H1 (cell line): ENCODE measurements at regions not wholly inside any gene's neighbourhood (a gene's known extent, or its start where the extent isn't known, plus 50 kb on each side); places are given as distances from the start of the nearest gene placed in this dataset.
"Not testable (repeated sequence)": the region's sequence is repeated elsewhere in the genome, so short reads cannot be mapped to it uniquely, and the experiment has no call there.

Experiments
- CTCF ChIA-PET: fragments of 300-600 bp; sonication (Branson Sonifier 250); formaldehyde crosslinking; loops from one replicate; lab custom pipeline; 2021; ENCODE audit not compliant: partially characterized antibody; lab: Charles Lee
- POLR2A ChIA-PET: fragments of 300-600 bp; sonication (Branson Sonifier 250); formaldehyde crosslinking; loops from one replicate; lab custom pipeline; 2021; ENCODE audit warnings: inconsistent platforms; ENCODE audit not compliant: partially characterized antibody; lab: Charles Lee
- DNase-seq, 2 experiments: peaks; one replicate each; pipeline versions ENCODE4 v3.0.0 to v3.0.0-alpha.2; 2010 to 2022; ENCODE audit warnings: low spot score in 2 of 2, low read depth in 1 of 2, mixed read lengths in 1 of 2
- FAIRE-seq: peaks from 2 replicates; lab custom pipeline; 2011; peaks lifted over from hg19 to GRCh38; lab: Jason Lieb, UNC
- H2AFZ ChIP-seq: 2 replicates; pipeline ENCODE4 v1.8.1; 2012; ENCODE audit warnings: low read length, inconsistent platforms
- H2AK5ac ChIP-seq: 2 replicates; pipeline ENCODE4 v1.6.1; 2013; ENCODE audit warnings: low read depth, low read length
- H2BK120ac ChIP-seq: replicated peaks from 2 replicates; pipeline ENCODE3; 2013; ENCODE audit warnings: low read depth, low read length, inconsistent platforms
- H2BK12ac ChIP-seq: 2 replicates; pipeline ENCODE4 v1.6.1; 2013; ENCODE audit warnings: low read depth, low read length
- H2BK15ac ChIP-seq: 2 replicates; pipeline ENCODE4 v1.6.1; 2013; ENCODE audit warnings: low read length
- H2BK20ac ChIP-seq: 2 replicates; pipeline ENCODE4 v1.6.1; 2013; ENCODE audit warnings: low read length
- H2BK5ac ChIP-seq: 2 replicates; pipeline ENCODE4 v1.6.1; 2013; ENCODE audit warnings: low read depth, low read length
- H3K14ac ChIP-seq: 2 replicates; pipeline ENCODE4 v1.6.1; 2013; ENCODE audit warnings: inconsistent platforms; ENCODE audit not compliant: insufficient read length
- H3K18ac ChIP-seq: 2 replicates; pipeline ENCODE4 v1.6.1; 2013; ENCODE audit warnings: low read length; ENCODE audit errors: extremely low read depth
- H3K23ac ChIP-seq: 2 replicates; pipeline ENCODE4 v1.6.1; 2013; ENCODE audit warnings: inconsistent platforms; ENCODE audit not compliant: insufficient read length
- H3K23me2 ChIP-seq: 2 replicates; pipeline ENCODE4 v1.6.1; 2013; ENCODE audit warnings: low read depth, low read length
- H3K27ac ChIP-seq: 2 replicates; pipeline ENCODE4 v1.6.1; 2011; ENCODE audit warnings: low read depth, low read length, inconsistent platforms
- H3K27me3 ChIP-seq, 4 experiments: replicated peaks in 1 of 4; 1 replicate in 1 of 4; 2 replicates in 3 of 4; pipeline versions ENCODE4 v1.6.1 to v1.8.1; 2011 to 2013; ENCODE audit warnings: low read length in 3 of 4, mild to moderate bottlenecking in 3 of 4, inconsistent platforms in 2 of 4, mixed read lengths in 2 of 4, moderate library complexity in 1 of 4; ENCODE audit not compliant: control insufficient read depth in 3 of 4, insufficient read depth in 3 of 4; ENCODE audit errors: extremely low read depth in 1 of 4
- H3K36me3 ChIP-seq, 4 experiments: 2 replicates each; pipeline versions ENCODE4 v1.6.1 to v1.8.1; 2011 to 2013; ENCODE audit warnings: mild to moderate bottlenecking in 4 of 4, low read length in 3 of 4, moderate library complexity in 2 of 4, control low read depth in 1 of 4, inconsistent platforms in 1 of 4; ENCODE audit not compliant: insufficient read depth in 4 of 4, control insufficient read depth in 2 of 4
- H3K4ac ChIP-seq: replicated peaks from 2 replicates; pipeline ENCODE3; 2013; ENCODE audit warnings: low read length, low read depth, mixed read lengths, inconsistent platforms; ENCODE audit not compliant: insufficient read length
- H3K4me1 ChIP-seq, 4 experiments: replicated peaks in 1 of 4; 1 replicate in 1 of 4; 2 replicates in 3 of 4; pipeline versions ENCODE4 v1.6.1 to v1.8.1; 2011 to 2013; ENCODE audit warnings: low read length in 3 of 4, inconsistent platforms in 2 of 4, mixed read lengths in 1 of 4; ENCODE audit not compliant: insufficient read depth in 4 of 4, control insufficient read depth in 3 of 4
- H3K4me2 ChIP-seq, 2 experiments: 2 replicates each; pipeline versions ENCODE4 v1.6.1 to v1.8.1; 2011 to 2013; ENCODE audit warnings: low read depth in 2 of 2, low read length in 2 of 2, control low read depth in 1 of 2, inconsistent platforms in 1 of 2, mild to moderate bottlenecking in 1 of 2; ENCODE audit not compliant: insufficient read depth in 1 of 2
- H3K4me3 ChIP-seq, 4 experiments: fragments of 200-600, 300-600 bp in 1 of 4; sonication (generic), shearing (Covaris generic), sonication (Bioruptor Twin) in 1 of 4; 2 replicates each; pipeline versions ENCODE4 v1.5.1 to v1.8.1; 2011 to 2016; ENCODE audit warnings: low read length in 4 of 4, low read depth in 3 of 4, control low read depth in 2 of 4, inconsistent platforms in 2 of 4, mild to moderate bottlenecking in 2 of 4, mixed read lengths in 1 of 4, moderate library complexity in 1 of 4; ENCODE audit not compliant: insufficient read depth in 2 of 4; ENCODE audit errors: extremely low read depth in 1 of 4
- H3K56ac ChIP-seq: replicated peaks from 2 replicates; pipeline ENCODE3; 2013; ENCODE audit warnings: low read depth, mild to moderate bottlenecking, mixed read lengths, low read length, inconsistent platforms; ENCODE audit not compliant: insufficient read length
- H3K79me1 ChIP-seq: 2 replicates; pipeline ENCODE4 v1.6.1; 2013; ENCODE audit warnings: low read depth, low read length, control low read depth
- H3K79me2 ChIP-seq, 2 experiments: 2 replicates each; pipeline versions ENCODE4 v1.6.1 to v1.8.1; 2012 to 2013; ENCODE audit warnings: low read length in 2 of 2, mild to moderate bottlenecking in 2 of 2, inconsistent platforms in 1 of 2; ENCODE audit not compliant: insufficient read depth in 2 of 2, control insufficient read depth in 1 of 2
- H3K9ac ChIP-seq, 4 experiments: replicated peaks in 1 of 4; 1 replicate in 1 of 4; 2 replicates in 3 of 4; pipeline versions ENCODE4 v1.6.1 to v1.8.1; 2011 to 2013; ENCODE audit warnings: low read depth in 3 of 4, low read length in 3 of 4, control low read depth in 2 of 4, mild to moderate bottlenecking in 2 of 4, moderate library complexity in 2 of 4, inconsistent platforms in 1 of 4; ENCODE audit errors: extremely low read depth in 1 of 4
- H3K9me3 ChIP-seq, 2 experiments: 2 replicates each; pipeline versions ENCODE4 v1.6.1 to v1.8.1; 2012 to 2013; ENCODE audit warnings: mild to moderate bottlenecking in 2 of 2, moderate library complexity in 2 of 2, control low read depth in 1 of 2, inconsistent platforms in 1 of 2, low read depth in 1 of 2, low read length in 1 of 2, mixed read lengths in 1 of 2; ENCODE audit not compliant: insufficient read depth in 2 of 2
- H4K20me1 ChIP-seq, 2 experiments: replicated peaks in 1 of 2; 2 replicates each; pipeline versions ENCODE3 to v1.8.1; 2011 to 2013; ENCODE audit warnings: inconsistent platforms in 2 of 2, low read length in 2 of 2, mild to moderate bottlenecking in 1 of 2; ENCODE audit not compliant: insufficient read depth in 2 of 2, control insufficient read depth in 1 of 2
- H4K5ac ChIP-seq: 2 replicates; pipeline ENCODE4 v1.6.1; 2013; ENCODE audit warnings: low read length, low read depth, mixed read lengths, inconsistent platforms; ENCODE audit not compliant: insufficient read length
- H4K8ac ChIP-seq: 2 replicates; pipeline ENCODE4 v1.8.0; 2013; ENCODE audit warnings: mild to moderate bottlenecking, moderate library complexity, low read length, inconsistent platforms; ENCODE audit not compliant: insufficient read depth; ENCODE audit errors: extremely low read depth
- H4K91ac ChIP-seq: replicated peaks from 2 replicates; pipeline ENCODE3; 2013; ENCODE audit warnings: low read length, mixed read lengths, inconsistent platforms; ENCODE audit not compliant: insufficient read length
- whole genome bisulfite sequencing, 2 experiments: shearing (Covaris generic) in 1 of 2; methylation state at CpG; one replicate each; pipeline versions ENCODE4 v1.1.6 to v1.1.7; 2013 to 2015; ENCODE audit warnings: low lambda C conversion rate in 2 of 2, mixed read lengths in 2 of 2, inconsistent platforms in 1 of 2, low coverage in 1 of 2, missing lambda C conversion rate in 1 of 2; ENCODE audit not compliant: insufficient replicate concordance in 2 of 2, insufficient coverage in 1 of 2, insufficient read length in 1 of 2; ENCODE audit errors: extremely low coverage in 1 of 2, missing lambda C conversion rate in 1 of 2; 5-methylcytosine and 5-hydroxymethylcytosine counted together

DNA sequence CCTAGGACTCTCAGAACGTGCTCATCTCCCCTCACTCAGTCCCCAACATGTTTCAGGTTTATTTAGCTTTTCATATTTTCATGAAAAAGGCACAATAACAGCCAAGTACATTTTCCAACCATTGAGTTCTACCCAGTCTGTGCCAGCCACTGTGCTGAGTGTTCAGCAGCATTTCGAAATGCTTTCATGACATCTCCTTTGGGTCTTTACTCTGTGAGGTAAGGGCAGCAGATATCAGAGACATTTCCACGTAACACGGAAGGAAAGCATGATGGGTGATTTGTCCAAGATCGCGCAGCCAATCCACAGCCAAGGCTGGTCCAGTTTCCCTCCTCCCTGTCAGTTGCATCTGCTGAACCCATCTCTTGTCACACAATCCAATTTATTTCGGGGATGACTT lies 192.6 kb upstream of the IRF2BP2 start:
- H4K20me1 ChIP-seq, H2AK5ac ChIP-seq, FAIRE-seq, H4K5ac ChIP-seq, H3K56ac ChIP-seq, H2BK120ac ChIP-seq, H2BK20ac ChIP-seq, H3K79me2 ChIP-seq, H2BK5ac ChIP-seq, H3K27ac ChIP-seq, H3K36me3 ChIP-seq, H2BK12ac ChIP-seq, H3K14ac ChIP-seq, POLR2A ChIA-PET, H3K23me2 ChIP-seq, H3K23ac ChIP-seq, H3K9ac ChIP-seq, H2AFZ ChIP-seq, H3K27me3 ChIP-seq, H3K79me1 ChIP-seq, H3K9me3 ChIP-seq, DNase-seq, CTCF ChIA-PET, H3K4me1 ChIP-seq, H3K18ac ChIP-seq, H3K4ac ChIP-seq, H4K8ac ChIP-seq, H4K91ac ChIP-seq, H3K4me3 ChIP-seq, H2BK15ac ChIP-seq, H3K4me2 ChIP-seq: not testable (repeated sequence)
- WGBS, 2 experiments: 91% methylated on average over 6 of the region's 7 CpGs; no CpG with 5 or more reads in 1 of the 2 experiments

DNA sequence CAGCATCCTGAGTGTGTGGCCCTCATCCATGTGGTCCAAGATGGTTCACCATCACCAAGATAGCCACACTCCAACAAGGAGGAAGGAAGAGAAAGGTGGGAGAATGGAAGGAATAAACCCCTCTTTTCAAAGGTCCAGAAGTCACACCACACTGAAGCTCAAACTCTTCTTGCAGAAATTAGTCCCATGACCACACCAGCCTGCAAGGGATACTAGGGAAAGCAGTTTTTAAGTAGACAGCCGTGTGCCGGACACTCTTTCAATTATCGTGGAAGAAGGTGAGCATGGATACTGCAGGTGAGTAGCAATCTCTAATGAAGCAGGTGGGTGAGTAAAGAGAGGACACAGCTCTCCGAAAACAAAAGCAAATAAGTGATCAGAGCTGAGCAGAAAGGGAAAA lies 191.7 kb upstream of the IRF2BP2 start:
- H3K14ac ChIP-seq, H3K18ac ChIP-seq: not testable (repeated sequence)

More for the DNA sequence above, 191.7 kb upstream of the IRF2BP2 start:
- H4K5ac ChIP-seq, H3K23me2 ChIP-seq, H2AFZ ChIP-seq, H2BK120ac ChIP-seq, H4K91ac ChIP-seq, H2BK5ac ChIP-seq, H3K79me1 ChIP-seq, H2BK12ac ChIP-seq, H3K56ac ChIP-seq, DNase-seq, H2BK15ac ChIP-seq, H3K27me3 ChIP-seq, H4K20me1 ChIP-seq, H3K9me3 ChIP-seq, H4K8ac ChIP-seq, H3K27ac ChIP-seq, H3K4me2 ChIP-seq, POLR2A ChIA-PET, H3K4me1 ChIP-seq, H3K9ac ChIP-seq, H2BK20ac ChIP-seq, H3K79me2 ChIP-seq, H3K4ac ChIP-seq, FAIRE-seq, H3K36me3 ChIP-seq, H2AK5ac ChIP-seq, H3K4me3 ChIP-seq, H3K23ac ChIP-seq: not testable (repeated sequence)
- 91% methylated on average over 4 of the region's 4 CpGs; no CpG with 5 or more reads in 1 of the 2 experiments for WGBS, 2 experiments
- CTCF ChIA-PET: interaction anchor here (0.6 kb wide), 1 partner anchor 530 kb away, joined by 3 read pairs; no protein-coding TSS in a partner anchor
